ENCODE measurements at regions not wholly inside any gene's neighbourhood (a gene's known extent, or its start where the extent isn't known, plus 50 kb on each side); places are given as distances from the start of the nearest gene placed in this dataset.
"Not testable (repeated sequence)": the region's sequence is repeated elsewhere in the genome, so short reads cannot be mapped to it uniquely, and the experiment has no call there.

DNA sequence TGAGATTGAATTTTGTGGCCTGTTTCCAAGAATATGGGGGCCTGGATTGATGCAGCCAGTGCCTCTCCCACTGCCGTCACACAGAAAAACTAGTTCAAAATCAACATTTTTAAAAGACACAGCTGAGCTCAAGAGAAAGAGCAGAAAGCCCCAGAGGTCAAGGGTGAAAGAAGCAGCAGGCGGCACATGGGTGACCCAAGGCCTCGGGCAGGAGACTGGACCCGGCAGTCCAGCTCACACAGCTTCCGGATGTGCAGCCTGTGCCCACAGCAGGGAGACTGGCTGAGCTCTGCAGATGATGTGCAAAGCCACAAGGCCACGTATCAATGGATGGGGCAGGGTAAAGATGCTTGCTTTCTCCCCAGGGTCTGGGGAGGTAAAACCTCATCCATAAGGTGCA is 50.4 kb upstream of the RNF32 start:
- in situ Hi-C loops (cut with HindIII; ENCODE audit: low sequenced_read_pairs): no loop called here

DNA sequence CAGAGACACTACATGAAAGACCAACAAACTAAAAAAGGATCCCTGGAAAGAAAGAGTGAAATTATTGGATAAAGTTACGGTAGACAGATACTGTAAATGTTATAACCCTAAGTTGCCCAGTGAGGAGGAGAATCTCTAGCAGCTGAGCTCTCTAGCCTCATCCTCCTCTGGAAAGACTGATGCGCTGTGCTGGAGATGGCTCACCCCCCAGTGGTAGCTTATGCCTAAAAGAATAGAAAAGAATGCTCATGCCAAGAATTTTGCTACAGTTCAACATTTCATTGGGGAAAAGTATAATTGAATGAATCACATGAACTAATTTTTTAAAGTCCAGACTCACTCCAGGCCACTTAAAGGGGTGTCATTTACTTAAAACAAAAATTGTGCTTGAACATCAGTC is 50.8 kb upstream of the RNF32 start:
- in situ Hi-C loops (cut with HindIII; ENCODE audit: low sequenced_read_pairs): no loop called here

DNA sequence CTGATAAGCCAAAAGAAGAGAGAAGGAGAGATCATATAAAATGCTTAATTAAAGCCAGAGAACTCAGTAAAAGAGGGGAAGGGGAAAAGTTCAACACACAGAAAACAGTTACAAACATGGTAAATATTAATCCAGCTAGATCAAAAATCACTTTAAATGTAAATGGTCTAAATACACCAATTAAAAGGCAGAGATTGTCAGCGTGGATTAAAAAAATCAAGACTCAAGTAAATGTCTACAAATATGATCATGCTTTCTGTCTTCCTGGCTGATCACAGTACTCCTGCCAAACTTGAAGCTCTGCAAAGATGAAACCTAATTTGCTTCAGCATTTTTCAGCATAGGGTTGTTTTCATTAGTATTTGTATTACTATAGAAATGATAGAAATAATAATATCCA is 54.6 kb upstream of the RNF32 start:
- in situ Hi-C loops (cut with HindIII; ENCODE audit: low sequenced_read_pairs): no loop called here

DNA sequence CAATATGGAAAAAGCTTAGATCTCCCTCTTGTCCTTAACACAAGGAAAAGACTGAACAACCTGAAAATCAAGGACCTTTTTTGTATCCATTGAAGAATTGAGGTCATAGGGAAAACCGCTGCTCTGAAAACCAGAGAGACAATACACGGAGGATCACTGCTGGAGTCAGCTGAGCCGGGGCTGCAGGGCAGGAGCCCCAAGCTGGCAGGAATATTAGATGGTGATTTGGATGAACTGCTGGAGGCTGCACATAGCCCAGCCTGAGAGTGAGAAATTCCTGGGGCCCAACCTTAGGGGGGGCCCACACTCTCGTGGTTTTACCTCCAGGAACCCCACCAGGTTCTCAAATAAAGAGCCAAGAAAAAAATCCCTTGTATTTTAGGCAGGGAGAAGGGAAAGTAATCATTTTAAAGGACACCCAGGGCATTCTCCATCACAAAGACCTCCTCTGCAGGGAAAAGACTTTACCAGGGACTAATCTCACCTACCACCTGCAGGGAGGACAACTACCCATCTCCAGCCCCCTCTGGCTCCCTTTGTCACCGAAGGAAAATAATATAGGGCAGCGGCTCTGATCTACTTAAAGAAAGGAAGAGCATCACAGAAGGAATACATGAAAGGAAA is 55.4 kb upstream of the RNF32 start:
- in situ Hi-C loops (cut with HindIII; ENCODE audit: low sequenced_read_pairs): no loop called here

DNA sequence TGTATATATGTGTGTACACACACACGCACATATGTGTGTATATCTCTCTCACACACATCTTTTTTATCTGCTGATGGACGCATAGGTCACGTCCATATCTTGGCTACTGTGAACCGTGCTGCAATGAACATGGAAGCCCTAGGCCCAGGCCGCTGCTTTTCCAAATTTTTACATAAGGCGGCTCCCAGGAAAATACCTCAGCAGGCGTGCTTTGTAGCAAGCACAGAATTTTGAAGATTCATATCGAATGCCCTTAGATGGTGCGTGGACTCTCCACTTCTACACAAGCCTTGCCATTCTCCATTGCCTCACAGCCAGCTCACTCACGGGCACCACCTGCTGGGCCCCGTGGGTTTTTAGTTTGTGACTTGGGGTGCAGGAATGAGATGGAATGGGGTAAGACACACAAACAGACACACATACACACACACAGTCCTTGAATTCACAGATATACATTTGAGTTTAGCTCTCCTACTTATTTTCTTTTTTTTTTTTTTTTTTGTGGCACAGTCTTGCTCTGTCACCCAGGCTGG is 57.9 kb upstream of the RNF32 start:
- in situ Hi-C loops (cut with HindIII; ENCODE audit: low sequenced_read_pairs): no loop called here

DNA sequence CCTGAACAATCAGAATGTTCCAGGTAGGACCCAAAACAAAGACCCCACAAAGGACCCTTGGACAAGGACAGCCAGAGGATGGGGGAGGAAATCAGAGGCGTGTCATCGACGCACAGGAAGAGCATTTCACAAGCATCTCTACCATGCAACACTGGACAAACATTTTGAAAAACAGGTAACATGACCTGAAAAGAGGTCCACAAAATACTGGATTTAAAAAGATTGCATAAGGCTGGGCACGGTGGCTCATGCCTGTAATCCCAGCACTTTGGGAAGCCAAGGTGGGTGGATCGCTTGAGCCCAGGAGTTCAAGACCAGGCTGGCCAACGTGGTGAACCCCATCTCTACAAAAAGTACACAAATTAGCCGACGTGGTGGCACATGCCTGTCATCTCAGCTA is 60.5 kb upstream of the RNF32 start:
- in situ Hi-C loops (cut with HindIII; ENCODE audit: low sequenced_read_pairs): no loop called here

DNA sequence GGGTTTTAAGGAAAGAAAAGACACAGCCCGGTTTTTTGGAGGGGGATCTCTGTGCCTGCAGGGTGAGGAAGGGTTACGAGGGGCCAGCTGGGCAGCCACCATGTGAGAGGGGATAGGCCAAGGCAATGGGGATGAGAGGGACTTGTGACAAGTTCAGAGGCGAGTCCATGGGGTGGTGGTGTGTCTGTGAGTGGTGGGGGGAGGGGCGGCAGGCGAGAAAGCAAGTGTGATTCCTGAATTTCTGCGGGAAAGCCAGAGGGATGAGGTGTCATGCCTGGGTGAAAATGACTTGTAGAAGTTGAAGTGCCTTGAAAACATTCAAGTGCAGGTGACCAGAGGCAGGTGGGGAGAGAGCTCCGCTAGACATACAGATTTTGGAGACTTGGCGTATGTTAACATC is 61.0 kb upstream of the RNF32 start:
- in situ Hi-C loops (cut with HindIII; ENCODE audit: low sequenced_read_pairs): no loop called here

DNA sequence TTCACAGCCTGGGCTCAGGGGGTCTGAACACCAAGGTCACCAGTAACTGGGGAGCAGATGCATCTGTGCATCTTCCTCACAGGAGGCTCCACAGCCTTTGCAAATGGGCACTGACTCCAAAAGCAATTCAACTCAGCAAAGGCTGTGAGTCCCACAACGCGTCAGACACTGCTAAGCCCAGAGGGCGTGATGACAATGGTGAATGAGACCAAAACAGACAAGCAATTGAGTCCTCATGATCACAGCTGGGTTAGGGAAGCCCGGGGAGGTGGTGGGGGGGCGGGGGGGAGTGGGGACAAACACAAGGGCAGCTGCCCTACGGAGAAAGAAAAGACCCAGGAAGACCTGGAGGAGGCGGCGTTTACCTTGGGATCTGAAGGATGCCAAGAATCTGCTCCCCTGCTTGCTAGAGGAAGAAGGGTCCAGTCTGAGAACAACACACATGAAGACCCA is 61.6 kb upstream of the RNF32 start:
- in situ Hi-C loops (cut with HindIII; ENCODE audit: low sequenced_read_pairs): no loop called here

DNA sequence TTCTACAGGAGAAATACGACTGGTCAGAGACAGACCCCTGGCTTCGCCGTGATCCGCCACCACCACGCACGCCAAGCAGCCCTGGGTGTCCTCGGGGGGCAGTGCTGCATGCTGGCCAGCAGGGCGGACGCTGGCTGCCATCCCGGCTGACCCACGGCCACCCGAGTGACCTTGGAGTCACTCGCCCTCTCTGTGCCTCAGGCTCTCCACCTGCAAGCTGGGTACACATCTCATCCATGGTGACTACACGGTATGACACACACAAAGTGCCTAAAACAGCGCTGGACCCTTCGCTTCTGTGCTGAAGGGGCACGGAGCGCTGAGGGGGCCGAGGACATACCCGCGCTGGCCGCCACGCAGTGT is 62.0 kb upstream of the RNF32 start:
- in situ Hi-C loops (cut with HindIII; ENCODE audit: low sequenced_read_pairs): no loop called here

DNA sequence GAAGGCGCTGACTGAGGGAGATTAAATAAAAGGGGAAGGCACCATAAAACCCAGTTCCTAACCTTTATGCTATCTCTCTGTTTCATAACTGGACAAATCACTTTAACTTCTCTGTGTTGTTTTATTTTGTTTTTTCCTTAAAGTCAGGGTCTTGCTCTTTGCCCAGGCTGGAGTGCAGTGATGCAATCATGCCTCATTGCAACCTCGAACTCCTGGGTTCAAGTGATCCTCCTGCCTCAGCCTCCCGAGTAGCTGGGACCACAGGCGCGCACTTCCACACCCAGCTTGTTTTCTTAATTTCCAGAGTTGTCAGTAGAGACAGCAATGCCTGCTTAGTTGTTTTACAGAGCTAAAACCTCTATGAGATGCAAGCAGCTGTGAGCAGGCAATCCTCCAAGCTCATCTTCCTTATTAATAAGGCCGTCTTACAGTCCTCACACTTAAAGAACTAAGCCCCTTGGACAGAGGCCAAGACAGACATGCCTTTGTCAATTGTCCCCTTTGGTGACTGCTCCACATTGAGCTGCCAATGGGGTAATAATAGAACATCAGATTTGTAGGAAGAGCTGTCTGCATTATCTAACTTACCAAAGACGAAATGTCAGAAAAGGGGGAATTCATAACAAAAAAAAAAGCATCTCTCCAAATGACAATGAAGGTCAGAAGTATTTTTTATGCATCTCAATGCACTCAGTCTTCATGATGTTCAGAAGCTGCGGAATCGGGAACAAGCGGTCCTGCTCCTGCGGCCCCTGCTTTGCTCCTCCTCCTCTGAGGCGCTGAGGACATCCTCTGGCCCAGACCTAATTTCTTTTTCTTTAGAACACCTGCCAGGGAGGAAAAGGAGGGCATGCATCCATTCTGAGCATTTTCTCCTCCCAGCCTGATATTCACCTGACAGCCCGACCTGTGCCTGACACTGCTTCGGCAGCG is 62.7 kb upstream of the RNF32 start:
- in situ Hi-C loops (cut with HindIII; ENCODE audit: low sequenced_read_pairs): no loop called here

DNA sequence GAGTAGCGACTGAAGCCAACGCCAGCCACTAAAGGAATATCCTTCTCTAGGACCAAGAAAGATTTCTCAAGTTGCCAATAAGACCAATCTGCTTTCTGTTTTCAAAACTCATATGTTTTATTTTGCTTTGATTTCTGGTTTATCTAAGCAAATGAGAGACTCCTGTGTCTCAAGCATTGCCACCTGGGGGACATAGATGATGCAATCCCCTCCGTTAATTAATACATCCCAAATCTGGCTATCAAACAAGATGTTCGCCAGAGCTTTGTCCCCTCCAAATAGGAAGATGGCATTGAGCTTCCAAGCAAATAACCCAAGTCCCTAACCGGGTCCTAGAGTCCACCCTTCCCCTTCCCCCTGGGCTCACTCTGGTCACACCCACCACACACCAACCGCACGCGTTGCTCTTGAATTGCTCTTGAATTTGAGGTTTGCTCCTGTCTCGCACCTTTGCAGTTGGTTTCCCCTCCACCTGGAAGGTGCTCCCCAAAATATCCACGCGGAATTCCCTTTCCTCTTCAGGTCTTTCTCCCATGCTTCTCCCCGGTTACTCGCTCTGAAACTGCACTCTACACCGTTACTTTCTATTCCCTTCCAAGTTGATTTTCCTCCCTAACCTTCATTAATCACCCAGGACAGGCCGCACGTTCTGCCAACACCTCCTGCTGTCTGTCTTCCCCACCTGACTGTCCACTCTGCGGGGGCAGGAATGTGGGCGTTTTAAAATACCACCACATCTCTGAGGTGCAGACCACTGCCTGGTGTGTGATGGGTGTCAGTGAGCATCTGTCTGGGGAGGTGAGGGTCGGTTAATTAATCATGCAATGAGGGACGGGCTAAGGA is 64.1 kb upstream of the RNF32 start:
- in situ Hi-C loops (cut with HindIII; ENCODE audit: low sequenced_read_pairs): no loop called here

DNA sequence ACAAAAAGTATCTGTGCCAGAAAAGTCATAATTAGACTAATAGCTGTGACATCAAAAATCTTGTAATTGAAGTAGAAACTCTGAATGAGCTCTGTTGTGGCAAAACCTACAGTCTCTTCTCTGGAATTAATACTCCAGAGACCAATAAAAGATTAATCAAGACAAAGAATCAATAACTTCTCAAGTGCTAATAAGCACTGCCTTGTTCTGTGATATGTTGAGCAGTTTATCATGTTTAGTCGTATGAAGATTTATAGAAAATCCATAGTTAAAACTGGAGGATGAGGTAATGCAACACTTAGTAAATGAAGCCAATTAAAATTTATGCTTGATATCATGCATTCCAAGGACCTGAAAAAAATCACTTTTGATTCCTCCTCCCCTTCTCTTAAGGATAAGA is 72.3 kb upstream of the RNF32 start:
- in situ Hi-C loops (cut with HindIII; ENCODE audit: low sequenced_read_pairs): no loop called here

DNA sequence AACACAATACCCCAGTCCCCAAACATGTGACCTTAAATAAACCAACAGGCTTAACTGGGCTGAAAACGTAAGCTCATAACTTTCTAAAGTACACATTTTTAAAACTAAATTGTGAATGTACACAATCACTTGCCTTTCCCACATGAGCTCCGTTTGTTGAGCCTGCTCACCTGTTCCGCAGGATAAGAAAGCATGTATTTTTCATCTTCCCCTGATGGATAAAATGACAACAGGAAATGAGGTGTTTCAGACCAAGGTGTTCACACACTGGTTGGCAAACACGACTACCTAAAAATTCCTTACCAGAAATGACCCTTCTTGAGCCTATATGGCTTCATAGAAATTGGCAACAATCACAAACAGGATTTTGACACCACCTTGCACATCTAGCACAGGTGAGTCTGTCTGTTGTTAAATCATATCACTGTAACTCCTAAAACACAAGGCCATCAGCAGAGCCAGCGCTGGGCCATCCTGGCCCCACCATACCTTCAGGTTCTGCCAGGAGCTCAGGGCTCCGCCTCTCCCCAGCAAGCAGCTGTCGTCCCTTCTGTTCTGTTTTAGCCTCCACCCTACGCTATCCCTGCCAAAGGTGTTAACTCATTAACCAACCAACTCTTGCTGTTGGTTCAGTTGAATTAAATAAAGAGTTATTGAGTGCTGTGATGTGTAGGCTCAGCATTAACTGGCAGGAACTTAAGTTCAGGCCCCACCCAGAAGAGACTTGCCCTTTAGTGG is 73.6 kb upstream of the RNF32 start:
- in situ Hi-C loops (cut with HindIII; ENCODE audit: low sequenced_read_pairs): no loop called here

DNA sequence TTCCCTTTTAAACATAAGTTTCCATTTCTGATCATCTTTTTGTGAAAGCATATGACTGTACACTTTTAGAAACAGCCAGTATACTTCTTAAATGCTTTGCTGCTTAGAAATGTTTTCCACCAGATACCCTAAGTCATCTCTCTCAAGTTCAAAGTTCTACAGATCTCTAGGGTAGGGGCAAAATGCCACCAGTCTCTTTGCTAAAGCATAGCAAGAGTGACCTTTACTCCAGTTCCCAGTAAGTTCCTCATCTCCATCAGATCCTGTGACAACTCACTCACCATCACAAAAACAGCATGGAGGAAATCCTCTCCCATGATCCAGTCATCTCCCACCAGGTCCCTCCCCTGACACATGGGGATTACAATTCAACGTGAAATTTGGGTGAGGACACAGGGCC is 75.6 kb upstream of the RNF32 start:
- in situ Hi-C loops (cut with HindIII; ENCODE audit: low sequenced_read_pairs): not testable (repeated sequence)

DNA sequence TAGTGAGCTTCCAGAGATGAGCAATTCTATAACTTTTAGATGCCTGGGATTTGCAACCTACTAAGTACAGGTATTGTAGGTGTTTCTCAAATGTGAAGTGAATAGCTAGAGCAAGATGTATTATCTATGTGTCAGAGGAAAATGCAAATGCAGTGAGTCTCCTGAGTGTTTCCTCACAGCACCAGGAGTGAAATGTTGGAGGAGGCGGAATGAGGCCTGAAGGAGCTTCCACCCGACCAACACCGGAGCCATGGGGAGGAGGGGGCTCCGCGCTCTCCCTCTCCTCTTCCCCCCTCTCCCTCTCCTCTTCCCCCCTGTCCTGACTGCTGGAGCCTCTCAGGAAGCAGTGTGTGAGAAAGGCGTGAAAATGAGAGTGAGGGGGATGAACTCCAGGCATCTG is 79.9 kb upstream of the RNF32 start:
- in situ Hi-C loops (cut with HindIII; ENCODE audit: low sequenced_read_pairs): no loop called here

DNA sequence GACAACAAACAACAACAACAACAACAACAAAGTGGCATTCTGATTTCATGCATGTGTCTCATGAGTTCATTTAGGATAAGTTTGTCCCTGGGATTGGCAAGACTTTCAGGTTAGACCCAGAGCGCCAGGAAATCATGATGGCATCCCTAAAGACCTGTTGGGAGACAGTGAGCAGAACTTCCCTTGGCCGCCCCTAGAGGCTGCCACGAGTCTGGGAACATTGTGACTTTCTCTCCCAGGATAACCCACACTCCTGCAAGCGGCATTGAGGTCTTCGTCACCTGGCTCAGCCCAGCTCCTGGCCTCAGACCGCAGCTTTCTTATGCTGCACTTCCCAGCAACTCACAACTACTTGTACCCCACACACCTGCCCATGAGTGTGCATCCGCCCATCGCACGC is 80.5 kb upstream of the RNF32 start:
- in situ Hi-C loops (cut with HindIII; ENCODE audit: low sequenced_read_pairs): no loop called here

DNA sequence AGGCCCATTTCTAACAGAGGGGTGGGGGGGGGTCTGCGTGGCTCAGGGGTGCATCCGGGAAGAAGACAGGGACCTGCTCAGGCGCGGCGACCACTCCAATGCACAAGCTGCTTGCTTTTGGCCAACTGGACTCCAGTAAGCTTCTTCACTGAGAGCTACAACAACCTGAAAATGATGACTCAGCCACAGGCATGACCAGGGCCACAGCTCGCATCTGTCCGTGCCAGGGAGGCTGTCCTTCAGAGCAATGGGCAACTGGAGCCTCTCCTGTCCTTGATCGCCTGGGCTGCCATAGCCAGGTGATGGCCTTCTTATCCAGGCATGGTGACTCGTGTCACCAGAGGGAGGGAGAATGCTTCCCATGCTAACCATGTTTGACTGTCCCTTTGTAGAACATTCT is 81.6 kb upstream of the RNF32 start:
- in situ Hi-C loops (cut with HindIII; ENCODE audit: low sequenced_read_pairs): no loop called here

DNA sequence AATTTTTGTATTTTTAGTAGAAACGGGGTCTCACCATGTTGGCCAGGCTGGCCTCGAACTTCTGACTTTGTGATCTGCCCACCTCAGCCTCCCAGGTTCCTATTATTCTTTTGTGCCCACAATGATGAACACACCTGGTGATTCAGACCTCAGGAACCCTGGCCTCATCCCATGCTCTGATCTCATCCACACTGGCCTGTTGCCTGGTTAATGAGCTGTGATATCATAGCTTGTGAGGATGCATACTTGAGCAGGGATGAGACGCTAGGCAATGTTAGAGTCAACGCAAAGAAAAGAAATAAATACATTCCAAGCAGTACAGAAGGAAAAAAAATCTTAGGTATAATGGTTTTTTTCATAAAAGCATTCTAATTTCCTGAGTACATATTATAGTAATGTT is 82.4 kb upstream of the RNF32 start:
- in situ Hi-C loops (cut with HindIII; ENCODE audit: low sequenced_read_pairs): no loop called here

DNA sequence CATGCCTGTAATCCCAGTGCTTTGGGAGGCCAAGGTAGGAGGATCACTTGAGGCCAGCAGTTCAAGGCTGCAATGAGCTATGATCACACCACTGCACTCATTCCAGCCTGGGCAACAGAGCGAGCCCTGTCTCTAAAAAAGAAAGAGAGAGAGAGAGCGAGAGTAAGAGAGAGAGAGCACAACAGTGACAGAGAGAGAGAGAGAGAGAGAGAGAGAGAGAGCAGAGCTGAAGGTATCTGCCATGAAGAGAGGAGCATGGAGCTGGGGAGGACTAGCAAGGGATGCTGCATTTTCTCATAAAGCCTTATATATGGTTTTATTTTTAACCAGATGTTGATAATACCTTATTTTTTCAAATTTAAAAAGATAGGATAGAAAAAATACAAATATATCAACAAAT is 84.5 kb upstream of the RNF32 start:
- in situ Hi-C loops (cut with HindIII; ENCODE audit: low sequenced_read_pairs): no loop called here

DNA sequence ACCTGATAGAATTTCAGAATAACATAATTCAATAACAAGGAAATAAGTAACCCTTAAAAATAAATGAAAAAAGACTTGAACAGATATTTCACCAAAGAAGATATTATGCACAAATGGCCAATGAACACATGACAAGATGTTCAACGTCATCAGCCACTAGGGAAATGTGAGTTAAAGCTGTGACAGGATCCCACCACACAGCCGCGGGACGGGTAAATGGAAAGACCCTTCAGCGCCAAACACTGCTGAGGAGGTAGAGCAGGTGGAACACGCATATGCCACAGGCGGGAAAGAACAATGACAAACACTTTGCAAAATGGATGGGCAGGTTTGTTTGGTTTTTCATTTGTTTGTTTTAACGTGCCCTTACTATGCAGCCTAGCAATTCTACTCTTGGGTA is 86.1 kb upstream of the RNF32 start:
- in situ Hi-C loops (cut with HindIII; ENCODE audit: low sequenced_read_pairs): no loop called here

DNA sequence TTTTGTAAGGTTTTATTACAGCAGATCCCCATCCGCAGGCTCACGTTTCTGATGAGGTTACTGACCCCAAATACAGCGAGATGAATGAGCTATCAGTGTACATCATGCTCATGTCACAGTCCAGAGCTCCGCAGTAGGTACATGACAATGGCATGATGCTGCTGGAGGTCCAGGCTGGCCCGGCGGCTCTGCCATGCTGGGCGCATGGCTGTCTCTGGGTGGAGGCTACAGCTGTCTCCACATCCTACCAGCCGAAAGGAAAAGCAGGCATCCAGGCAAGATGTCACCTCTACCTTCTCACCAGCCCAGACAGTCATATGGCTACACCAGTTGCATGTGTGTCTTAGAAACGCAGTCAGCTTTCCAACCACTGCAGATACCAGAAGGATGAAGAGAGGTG is 90.9 kb upstream of the RNF32 start:
- in situ Hi-C loops (cut with HindIII; ENCODE audit: low sequenced_read_pairs): no loop called here

Data from DLD1 (cell line).